Fibroblast of pulmonary artery (primary cell): ENCODE measurements at regions not wholly inside any gene's neighbourhood (a gene's known extent, or its start where the extent isn't known, plus 50 kb on each side); places are given as distances from the start of the nearest gene placed in this dataset.

Experiments used
- DNase-seq: peaks from one replicate; pipeline ENCODE4 v3.0.0-alpha.2; 2010; ENCODE audit warnings: low read depth
- H3K4me3 ChIP-seq: replicated peaks from 2 replicates; pipeline ENCODE4 v1.5.1; 2011; ENCODE audit warnings: low read depth, mild to moderate bottlenecking, control low read depth, low read length, moderate library complexity
- TF ChIP-seq, protein P1 (sequence below): IDR thresholded peaks from 2 replicates; pipeline ENCODE4 v1.5.1; 2011; ENCODE audit warnings: mild to moderate bottlenecking, control low read depth, low read length, inconsistent platforms; ENCODE audit errors: missing control alignments

DNA sequence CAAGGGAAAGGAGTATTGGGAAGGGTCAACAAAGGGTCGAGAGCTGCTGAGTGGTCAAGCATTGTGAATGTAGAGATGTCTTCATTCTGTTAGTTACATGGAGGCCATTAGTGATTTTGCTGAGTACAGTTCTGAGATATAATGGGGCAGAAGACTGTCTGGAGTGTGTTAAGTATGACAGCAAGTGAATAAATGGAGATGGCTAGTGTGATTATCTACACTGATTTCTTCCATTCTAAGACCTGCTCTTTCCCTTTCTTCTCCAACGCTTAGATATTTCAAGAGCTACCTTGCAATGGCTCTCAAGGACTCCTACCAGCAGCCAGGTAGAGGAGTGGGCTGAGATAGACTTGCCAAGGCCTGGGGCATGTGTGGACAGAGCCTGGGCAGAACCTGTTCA is 216.5 kb downstream of the MFSD1 start:
- H3K4me3 ChIP-seq = no peak overlapping the region
- TF ChIP-seq, protein P1, sequence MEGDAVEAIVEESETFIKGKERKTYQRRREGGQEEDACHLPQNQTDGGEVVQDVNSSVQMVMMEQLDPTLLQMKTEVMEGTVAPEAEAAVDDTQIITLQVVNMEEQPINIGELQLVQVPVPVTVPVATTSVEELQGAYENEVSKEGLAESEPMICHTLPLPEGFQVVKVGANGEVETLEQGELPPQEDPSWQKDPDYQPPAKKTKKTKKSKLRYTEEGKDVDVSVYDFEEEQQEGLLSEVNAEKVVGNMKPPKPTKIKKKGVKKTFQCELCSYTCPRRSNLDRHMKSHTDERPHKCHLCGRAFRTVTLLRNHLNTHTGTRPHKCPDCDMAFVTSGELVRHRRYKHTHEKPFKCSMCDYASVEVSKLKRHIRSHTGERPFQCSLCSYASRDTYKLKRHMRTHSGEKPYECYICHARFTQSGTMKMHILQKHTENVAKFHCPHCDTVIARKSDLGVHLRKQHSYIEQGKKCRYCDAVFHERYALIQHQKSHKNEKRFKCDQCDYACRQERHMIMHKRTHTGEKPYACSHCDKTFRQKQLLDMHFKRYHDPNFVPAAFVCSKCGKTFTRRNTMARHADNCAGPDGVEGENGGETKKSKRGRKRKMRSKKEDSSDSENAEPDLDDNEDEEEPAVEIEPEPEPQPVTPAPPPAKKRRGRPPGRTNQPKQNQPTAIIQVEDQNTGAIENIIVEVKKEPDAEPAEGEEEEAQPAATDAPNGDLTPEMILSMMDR = no peak
- DNase-seq = no peak

DNA sequence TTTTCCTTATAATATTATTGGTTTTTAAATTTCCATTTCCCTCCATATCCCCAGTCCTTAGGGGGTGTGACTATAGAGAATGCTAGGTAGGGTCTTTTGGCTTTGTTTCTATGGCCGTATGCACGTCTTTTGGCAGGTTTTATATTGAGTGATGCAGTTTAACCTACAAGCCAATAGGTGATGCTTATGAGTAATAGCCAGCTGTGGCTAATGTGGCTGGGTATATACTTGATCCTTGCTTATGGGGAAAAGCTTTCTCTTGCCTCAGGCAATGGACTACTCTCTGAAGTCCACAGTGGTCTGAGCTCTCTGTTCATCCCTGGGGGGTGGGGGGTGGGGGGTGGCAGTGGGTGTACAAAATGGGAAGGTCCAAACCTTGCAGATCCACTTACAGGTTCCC is 223.9 kb downstream of the MFSD1 start:
- TF ChIP-seq, protein P1 = no peak
- H3K4me3 ChIP-seq = no peak overlapping the region
- no peak for DNase-seq

DNA sequence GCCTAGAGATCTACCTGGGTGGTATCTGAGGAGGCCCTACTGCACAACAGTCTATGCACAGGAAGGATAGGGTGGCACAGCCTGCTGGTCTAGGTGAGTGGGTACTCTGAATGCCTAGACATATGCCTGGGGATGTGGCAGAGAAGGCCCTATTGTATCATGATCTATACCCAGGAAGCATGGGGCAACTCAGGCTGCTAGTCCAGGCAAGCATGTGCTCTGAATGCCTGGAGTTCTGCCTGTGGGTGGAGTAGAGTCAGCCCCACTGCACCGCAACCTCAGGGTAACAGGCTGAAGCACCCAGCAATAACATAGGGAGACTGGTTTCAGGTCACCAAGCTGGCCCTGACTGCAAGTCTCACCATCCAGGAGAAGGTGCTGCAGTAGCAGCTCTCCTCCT is 224.7 kb downstream of the MFSD1 start:
- TF ChIP-seq, protein P1 = no peak
- DNase-seq = no peak
- H3K4me3 ChIP-seq = no peak overlapping the region

DNA sequence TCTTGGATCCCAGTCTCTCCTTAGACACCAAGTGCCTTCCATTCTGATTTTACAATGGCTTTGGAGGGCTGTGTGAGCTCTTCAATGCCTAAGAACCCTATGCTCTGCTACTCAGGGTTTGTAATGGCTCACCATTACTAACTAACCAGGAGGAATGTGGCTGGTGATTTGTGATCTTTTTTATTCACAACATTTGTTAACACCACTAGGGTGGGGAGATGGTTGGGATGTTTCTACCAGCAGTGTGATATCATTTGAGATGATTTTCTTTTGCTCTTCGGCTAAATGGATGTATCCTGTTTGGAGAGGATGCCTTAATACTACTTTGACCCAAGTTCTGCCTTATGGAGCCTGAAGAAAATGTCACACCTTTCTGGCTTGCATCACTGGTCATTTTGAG is 226.9 kb downstream of the MFSD1 start:
- no peak overlapping the region for H3K4me3 ChIP-seq
- TF ChIP-seq, protein P1 = no peak
- DNase-seq = no peak

DNA sequence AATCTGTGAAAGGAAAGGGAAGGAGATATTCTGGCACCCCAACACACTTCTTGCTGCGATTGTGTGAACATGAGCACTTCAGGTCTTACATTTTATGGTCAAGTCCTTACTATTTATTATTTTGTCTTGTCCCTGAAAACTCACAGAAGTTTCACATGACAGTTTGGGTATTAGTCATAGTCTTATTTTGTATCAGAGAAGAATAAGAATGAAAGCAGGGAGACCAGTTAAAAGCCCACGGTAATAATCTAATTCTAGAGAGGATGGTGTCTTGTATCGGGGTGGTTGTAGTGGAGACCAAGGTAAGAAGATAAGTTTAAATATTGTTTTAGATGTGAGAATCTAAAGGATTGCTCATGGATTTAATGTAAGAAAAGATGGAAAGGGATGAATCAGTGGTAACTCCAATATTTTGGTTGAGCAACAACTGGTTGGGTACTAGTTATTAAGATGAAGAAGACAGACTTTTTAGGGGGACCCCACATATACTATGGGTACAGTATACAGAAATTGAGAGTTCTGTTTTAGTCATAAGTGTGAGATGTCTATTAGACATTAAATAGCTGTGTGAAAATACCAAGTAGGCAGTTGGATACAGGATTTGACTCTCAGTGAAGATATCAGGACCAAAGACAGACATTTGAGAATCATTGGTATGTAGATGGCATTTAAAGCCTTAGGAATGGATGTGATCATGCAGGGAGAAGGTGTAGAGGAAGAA is 227.6 kb downstream of the MFSD1 start:
- no peak for DNase-seq
- H3K4me3 ChIP-seq = no peak overlapping the region
- TF ChIP-seq, protein P1 = no peak

DNA sequence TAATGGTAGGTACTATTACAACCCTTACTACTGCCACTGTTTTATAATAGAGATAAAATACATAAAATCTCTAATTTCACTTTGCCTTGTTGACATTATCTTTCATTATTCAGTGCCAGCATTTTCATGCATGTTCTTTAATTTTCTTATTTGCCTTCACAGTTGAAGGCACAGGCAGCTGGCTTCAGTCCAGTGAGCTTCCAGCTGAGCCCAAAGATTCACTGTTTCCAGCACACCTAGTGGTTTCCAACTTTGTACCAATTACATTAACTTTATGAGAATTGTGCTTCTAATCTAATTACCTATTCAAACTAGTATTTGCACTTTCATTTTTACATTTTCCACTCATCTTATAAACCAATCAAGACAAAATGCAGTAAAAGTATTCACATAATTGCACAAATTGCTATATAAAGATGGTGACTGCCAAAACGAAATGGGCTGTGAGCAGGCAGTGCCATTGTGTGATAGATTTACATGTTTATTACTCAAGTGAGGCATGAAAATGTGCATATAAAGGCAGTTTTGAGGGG is 228.3 kb downstream of the MFSD1 start:
- TF ChIP-seq, protein P1 = no peak
- H3K4me3 ChIP-seq = no peak overlapping the region
- no peak for DNase-seq
